Right cardiac atrium (tissue), 5 donors: ENCODE measurements at regions not wholly inside any gene's neighbourhood (a gene's known extent, or its start where the extent isn't known, plus 50 kb on each side); places are given as distances from the start of the nearest gene placed in this dataset.

ENCODE experiments used
- ATAC-seq, 2 donors: fragments of 200-7000 bp; cut with Tn5 transposase; one replicate each; pipeline versions ENCODE4 v1.8.0 to v1.9.1; 2020; ENCODE audit warnings: moderate library complexity in 2 of 2, mild to moderate bottlenecking in 1 of 2
- DNase-seq, 3 donors: peaks; one replicate each; pipeline ENCODE4 v3.0.0-alpha.2; 2020
- H3K27ac ChIP-seq: one replicate; pipeline ENCODE4 v1.5.1; 2013; ENCODE audit warnings: mild to moderate bottlenecking, low read length, control low read depth, moderate library complexity
- H3K27me3 ChIP-seq: one replicate; pipeline ENCODE4 v1.6.1; 2013; ENCODE audit not compliant: control insufficient read depth, insufficient read depth
- H3K4me1 ChIP-seq: one replicate; pipeline ENCODE4 v1.6.1; 2013; ENCODE audit warnings: low read length; ENCODE audit not compliant: control insufficient read depth, insufficient read depth
- H3K4me3 ChIP-seq: one replicate; pipeline ENCODE4 v1.5.1; 2013; ENCODE audit warnings: low read length, control low read depth
- H3K9me3 ChIP-seq: one replicate; pipeline ENCODE4 v1.6.1; 2013; ENCODE audit warnings: low read length; ENCODE audit not compliant: control insufficient read depth
- WGBS: extraction: QIAGEN DNeasy Blood & Tissue Kit; methylation state at CpG from one replicate; pipeline ENCODE4 v1.1.7; 2013; 5-methylcytosine and 5-hydroxymethylcytosine counted together
- intact Hi-C, 4 donors: fragments of 100-400 bp; cut with DNase I; formaldehyde crosslinking; loops; one replicate each; pipeline versions ENCODE4 v1.11.0 to v1.14.0; 2022 to 2023
- donor health status: healthy with polysubstance abuse.
- donor health status: DM: no; HTN: yes; CAD: no.
- donor health status: DM: no; HTN: no; CAD: no.
- donor health status: DM: no; HTN: yes; CAD: no; lungs with severe emphysema.
- donor health status: DM: yes; HTN: yes; CAD: no.

DNA sequence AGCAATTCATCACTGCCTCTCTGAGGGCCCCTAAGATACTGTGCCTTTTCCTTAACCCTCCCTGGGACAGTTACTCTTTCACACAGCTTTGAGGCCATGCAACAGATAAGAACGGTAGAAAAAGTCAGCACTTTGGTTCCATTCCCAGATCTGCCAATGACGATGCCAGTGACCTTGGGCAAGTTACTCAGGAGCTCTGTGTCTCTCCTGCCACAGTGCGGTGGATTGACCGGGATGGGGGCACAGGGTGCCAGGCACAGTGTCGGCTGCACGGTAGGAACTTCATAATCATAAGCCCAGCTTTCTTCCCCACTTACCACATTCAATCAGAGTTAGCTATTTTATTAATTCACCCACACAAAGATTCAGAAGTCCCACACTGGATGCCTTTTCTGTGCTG, 1041.8 kb downstream of the TBC1D22A start:
- ATAC-seq (no peak), DNase-seq (no peak)
- no peak overlapping the region for H3K27ac ChIP-seq
- H3K4me3 ChIP-seq: no peak overlapping the region
- intact Hi-C loops: no loop called here
- 69% methylated on average over 6 of the region's 6 CpGs for WGBS
- no peaks in the 10 kb centered on the region for H3K9me3 ChIP-seq
- no peaks in the 10 kb centered on the region for H3K27me3 ChIP-seq
- H3K4me1 ChIP-seq: no peaks in the 10 kb centered on the region

DNA sequence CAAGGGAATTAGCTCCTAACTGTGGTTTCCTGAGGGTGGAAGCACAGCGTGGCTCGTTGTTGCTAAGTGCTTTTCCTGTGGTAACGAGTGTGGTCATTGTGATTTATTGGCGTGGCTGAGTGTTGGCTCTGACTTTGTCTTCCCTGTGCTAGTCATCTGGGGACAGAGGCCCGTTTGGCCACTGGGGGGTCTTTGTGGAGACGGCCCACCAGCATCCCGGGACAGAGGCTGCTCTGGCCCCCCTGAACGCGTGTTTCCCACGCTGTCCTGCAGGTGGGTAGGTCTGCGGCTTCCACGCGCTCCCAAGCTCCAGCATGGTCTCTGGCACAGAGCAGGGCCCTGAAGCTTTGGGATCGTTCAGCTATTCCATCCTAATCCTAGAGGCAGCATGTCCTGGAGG, 1040.0 kb downstream of the TBC1D22A start:
- no peak overlapping the region for H3K4me3 ChIP-seq
- intact Hi-C loops: no loop called here
- no peak for DNase-seq
- H3K27ac ChIP-seq: no peak overlapping the region
- ATAC-seq: no peak
- no peaks in the 10 kb centered on the region for H3K27me3 ChIP-seq
- H3K9me3 ChIP-seq: peaks cover 2% of the 10 kb centered on the region
- no peaks in the 10 kb centered on the region for H3K4me1 ChIP-seq
- 72% methylated on average over 14 of the region's 14 CpGs for WGBS

DNA sequence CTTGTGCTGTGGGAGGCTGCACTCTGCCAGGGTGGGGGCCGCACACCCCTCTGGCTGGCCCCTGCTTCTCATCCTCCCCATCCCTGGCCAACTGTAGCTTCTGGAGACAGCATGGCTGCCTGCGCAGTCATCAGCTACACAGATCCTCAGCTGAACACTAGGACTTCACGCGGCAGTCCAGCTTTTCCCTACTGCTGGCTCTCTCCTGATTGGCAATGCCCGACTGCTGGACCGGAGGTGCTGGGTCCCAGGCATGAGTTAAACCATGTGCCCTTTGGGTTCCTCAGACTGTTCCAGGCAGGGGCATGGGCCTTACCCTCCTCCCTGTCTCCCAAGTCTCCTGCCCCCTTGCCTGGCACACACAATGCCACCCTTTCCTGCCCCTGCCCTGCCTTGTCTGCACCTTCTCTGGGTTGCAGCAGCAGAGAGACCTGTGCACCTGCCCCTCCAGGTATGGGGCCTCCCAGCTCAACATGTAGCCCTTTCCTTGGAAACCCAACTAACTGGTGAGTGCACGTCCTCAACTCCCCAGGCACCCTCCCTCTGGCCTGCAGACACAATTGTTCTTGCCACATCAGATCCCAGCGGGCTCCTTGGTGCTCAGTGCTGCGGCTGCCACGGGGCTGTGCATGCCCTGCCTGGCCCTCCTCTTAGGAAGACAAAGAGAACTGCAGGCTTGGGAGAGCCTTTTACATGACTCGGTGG, 1039.2 kb downstream of the TBC1D22A start:
- 82% methylated on average over 11 of the region's 11 CpGs for WGBS
- intact Hi-C loops: no loop called here
- Histone ChIP-seq H3K4me1 (no peaks in the 10 kb centered on the region), H3K9me3 (peaks cover 2% of the 10 kb centered on the region), H3K27me3 (no peaks in the 10 kb centered on the region), H3K27ac (no peak overlapping the region), H3K4me3 (no peak overlapping the region)
- ATAC-seq: no peak
- no peak for DNase-seq

DNA sequence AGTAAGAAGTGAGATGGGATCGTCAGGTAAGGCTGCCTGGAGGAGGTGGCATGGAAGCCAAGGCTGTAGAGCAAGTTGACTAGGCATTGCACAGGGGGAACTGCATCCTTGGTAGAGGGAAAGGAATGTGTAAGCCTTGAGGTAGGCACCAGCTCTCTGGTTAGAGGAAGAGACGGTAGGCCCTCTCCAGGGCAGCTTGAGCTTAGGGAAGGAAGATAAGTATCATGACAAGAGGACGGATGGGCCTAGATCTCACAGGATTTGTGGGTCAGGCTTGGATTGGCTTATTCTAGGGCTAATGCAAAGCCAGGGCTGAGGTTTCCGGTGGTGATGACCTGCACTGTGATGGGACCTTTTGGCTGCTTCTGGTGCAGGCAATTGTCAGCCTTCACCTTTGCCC, 1035.8 kb downstream of the TBC1D22A start:
- H3K4me1 ChIP-seq: no peaks in the 10 kb centered on the region
- H3K27ac ChIP-seq: no peak overlapping the region
- peaks cover 2% of the 10 kb centered on the region for H3K9me3 ChIP-seq
- ATAC-seq: no peak
- H3K27me3 ChIP-seq: no peaks in the 10 kb centered on the region
- intact Hi-C loops: no loop called here
- no peak overlapping the region for H3K4me3 ChIP-seq
- DNase-seq: no peak
- 73% methylated on average over 4 of the region's 4 CpGs for WGBS

DNA sequence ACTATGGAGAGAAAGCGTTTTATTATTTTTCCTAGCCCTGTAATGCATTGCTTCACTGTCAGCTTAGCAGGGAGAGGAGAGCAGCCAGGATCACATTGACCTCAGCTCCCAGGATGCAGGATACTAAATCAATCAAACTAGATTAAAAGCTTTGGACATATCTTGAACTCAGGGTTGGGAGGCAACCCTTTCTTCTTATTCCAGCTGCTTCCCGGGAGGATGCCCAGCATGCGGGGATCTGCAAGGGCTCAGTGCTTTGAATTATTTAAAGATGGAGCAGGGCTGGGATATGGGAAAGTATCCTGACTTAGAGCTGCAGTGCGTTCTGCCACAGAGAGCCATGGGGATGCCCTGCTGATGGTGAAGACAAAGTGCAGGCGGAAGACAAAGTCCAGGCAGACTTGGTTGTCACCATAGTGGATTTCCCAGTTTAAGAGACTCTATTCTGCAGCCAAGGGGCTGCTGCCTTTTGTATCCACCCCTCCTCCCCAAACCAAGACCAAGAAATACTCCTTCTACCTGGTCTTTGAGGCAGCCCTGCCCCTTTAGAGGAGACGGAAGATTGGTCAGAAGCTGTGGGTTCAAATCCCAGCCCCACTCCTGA, 1035.0 kb downstream of the TBC1D22A start:
- Histone ChIP-seq H3K4me1 (no peaks in the 10 kb centered on the region), H3K9me3 (peaks cover 2% of the 10 kb centered on the region), H3K27me3 (no peaks in the 10 kb centered on the region), H3K27ac (no peak overlapping the region), H3K4me3 (no peak overlapping the region)
- WGBS: 63% methylated on average over 6 of the region's 6 CpGs
- ATAC-seq: no peak
- DNase-seq: no peak
- intact Hi-C loops: no loop called here

DNA sequence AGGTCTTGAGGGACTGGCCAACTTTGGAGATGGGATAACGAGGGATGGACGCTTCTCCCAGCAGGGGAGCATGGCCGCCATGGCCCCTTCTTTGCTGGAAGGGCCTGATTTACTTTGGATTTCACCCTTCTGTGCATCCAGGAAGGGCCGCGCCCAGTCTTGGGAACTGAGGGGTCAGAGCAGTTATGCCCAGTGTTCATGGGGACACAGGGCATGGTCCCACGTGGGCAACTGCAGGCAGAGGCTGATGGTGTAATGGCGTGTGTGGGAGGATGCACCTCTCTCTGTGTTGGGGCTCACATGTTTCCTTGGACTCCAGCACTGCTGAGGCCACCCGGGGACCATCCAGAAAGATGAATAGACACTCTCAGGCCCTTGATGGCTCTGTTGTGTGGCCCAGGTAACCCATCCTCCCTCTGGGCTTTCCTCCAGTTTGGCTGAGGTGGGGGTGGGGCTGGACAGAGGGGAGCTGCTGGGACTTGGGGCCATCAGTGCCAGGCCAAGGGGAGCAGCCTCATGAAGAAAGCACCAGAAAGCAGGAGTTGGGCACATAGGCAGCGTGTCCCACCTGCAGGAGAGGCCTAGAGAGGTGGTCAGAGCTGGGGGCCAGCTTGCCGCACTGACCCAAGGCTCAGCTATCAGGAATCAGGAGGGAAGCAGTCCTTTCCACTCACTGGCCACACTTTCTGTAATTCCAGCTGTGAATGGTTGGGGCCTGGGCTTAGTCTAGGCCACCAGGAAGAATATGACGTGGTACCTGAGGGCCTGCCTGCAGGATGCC, 1033.9 kb downstream of the TBC1D22A start:
- 87% methylated on average over 11 of the region's 11 CpGs for WGBS
- Histone ChIP-seq H3K4me1 (no peaks in the 10 kb centered on the region), H3K9me3 (peaks cover 2% of the 10 kb centered on the region), H3K27me3 (no peaks in the 10 kb centered on the region), H3K4me3 (no peak overlapping the region), H3K27ac (no peak overlapping the region)
- no peak for ATAC-seq
- intact Hi-C loops: no loop called here
- no peak for DNase-seq

DNA sequence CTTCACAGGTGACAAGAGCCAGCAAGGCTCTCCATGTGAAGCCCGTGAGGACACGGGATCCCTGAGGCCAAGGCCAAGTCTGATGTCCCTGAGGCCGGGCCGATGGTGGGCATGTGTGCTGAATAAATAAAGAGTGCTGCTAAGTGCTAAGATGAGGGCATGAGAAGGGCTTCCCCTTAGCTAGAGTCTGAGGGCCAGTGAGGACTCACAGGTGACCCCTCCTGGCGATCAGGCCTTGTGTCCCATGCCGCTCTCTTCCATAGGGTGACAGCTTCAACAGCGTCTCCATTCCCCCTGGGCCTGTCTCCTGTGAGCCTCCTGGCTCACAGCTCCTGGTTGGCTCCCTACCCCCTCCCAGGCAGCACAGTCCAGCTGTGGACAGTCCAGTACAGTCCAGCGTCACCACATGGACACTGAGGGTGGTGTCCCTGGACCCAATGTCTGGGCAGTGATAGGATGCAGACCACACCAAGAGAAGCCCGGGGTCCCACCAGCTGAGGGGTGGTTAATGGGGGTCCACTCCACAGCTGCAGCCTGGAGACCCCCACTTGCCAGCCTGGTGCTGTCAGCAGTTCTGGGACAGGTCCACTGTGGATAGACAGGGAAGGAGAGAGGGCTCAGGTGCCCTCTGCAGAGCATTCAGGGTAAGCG, 1033.2 kb downstream of the TBC1D22A start:
- no peak for ATAC-seq
- WGBS: 83% methylated on average over 10 of the region's 10 CpGs
- H3K27ac ChIP-seq: no peak overlapping the region
- intact Hi-C loops: no loop called here
- no peak overlapping the region for H3K4me3 ChIP-seq
- H3K4me1 ChIP-seq: no peaks in the 10 kb centered on the region
- no peak for DNase-seq
- H3K9me3 ChIP-seq: peaks cover 2% of the 10 kb centered on the region
- H3K27me3 ChIP-seq: no peaks in the 10 kb centered on the region

DNA sequence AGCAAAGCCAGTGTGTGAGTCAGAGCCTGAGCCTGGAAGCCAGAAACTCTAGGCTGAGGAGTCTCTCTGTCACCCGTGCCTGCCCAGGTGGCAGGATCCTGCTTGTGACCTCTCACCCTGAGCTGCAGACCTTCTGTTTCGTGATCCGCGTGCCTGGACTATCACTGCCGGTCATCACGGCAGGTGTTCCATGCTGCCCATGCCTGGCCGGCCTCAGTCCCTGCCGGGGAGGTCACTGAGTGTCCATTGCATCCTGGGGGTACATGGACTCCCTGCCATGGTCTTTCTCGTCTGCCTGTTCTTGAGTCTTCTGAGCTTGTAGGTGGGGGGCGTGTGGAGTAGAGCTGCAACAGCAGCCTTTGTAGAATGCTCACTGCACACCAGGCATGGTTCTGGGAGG, 1032.4 kb downstream of the TBC1D22A start:
- no peaks in the 10 kb centered on the region for H3K4me1 ChIP-seq
- intact Hi-C loops: no loop called here
- DNase-seq (no peak), ATAC-seq (no peak)
- peaks cover 2% of the 10 kb centered on the region for H3K9me3 ChIP-seq
- no peaks in the 10 kb centered on the region for H3K27me3 ChIP-seq
- H3K4me3 ChIP-seq: no peak overlapping the region
- H3K27ac ChIP-seq: no peak overlapping the region
- WGBS: 72% methylated on average over 10 of the region's 10 CpGs

DNA sequence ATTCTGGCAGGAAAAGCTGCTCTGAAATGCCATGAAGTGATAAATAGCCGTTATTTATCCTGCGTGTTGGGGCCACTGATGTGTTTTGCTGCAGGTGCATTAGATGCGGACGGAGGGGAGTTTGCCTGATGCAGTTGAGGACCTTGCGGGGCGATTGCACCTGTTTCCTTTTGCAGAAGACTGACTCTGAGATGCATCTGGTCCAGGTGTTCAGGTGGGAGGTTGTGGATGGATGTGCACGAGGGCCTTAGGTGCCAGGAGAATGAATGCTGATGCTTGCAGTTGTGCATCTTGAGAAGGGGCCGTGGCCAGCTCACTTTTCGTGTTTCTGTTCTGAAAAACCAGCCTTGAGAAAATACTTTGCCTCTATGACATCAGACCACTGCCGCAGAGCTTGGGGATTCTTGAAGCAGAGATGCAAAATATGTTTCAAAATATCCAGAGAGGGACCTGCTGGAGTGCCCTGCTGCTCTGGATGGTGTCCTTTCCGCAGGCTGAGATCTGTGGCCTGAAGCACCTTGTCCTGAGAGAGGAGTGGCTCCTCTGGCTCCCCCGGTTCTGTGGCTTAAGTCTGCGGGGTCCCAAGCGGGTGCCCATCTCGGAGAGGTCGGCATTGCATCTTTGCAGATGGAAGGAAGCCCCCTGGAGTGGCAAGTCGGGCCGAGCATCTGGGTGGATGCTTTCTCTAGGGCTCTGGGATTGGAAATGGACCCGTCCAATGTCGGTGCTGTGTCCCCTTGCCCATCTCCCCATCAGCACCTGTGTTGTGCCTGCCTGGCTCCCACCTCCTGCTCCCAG, 1031.1 kb downstream of the TBC1D22A start:
- Histone ChIP-seq H3K4me3 (no peak overlapping the region), H3K9me3 (peaks cover 2% of the 10 kb centered on the region), H3K27ac (no peak overlapping the region), H3K4me1 (no peaks in the 10 kb centered on the region), H3K27me3 (no peaks in the 10 kb centered on the region)
- WGBS: 85% methylated on average over 20 of the region's 20 CpGs
- DNase-seq: no peak
- intact Hi-C loops: no loop called here
- ATAC-seq: no peak

DNA sequence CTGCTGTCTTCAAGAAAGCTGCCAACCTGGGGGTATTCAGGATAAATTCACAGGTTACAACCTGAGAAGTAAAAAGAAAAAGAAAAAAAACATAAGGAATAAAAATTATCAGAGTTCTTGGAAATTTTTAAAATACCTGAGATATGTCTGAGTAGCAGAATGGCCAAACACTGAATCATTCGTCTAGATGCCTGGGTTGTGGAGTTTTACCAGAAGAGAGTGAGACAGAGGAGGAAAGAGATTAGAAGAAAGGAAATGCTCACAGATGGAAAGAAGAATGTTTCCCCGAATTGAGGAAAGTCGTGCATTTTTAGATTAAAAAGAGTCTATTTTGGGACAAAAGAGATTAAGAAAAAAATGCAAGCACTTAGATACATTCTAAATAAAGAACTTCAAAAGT, 1026.7 kb downstream of the TBC1D22A start:
- Histone ChIP-seq H3K4me1 (no peaks in the 10 kb centered on the region), H3K9me3 (peaks cover 2% of the 10 kb centered on the region), H3K27me3 (no peaks in the 10 kb centered on the region), H3K27ac (no peak overlapping the region), H3K4me3 (no peak overlapping the region)
- DNase-seq (no peak), ATAC-seq (no peak)
- WGBS: 23% methylated on average over 3 of the region's 3 CpGs
- intact Hi-C loops: no loop called here
